Trophoblast cell (in vitro differentiated cells and primary cell): ENCODE measurements at regions not wholly inside any gene's neighbourhood (a gene's known extent, or its start where the extent isn't known, plus 50 kb on each side); places are given as distances from the start of the nearest gene placed in this dataset.
A peak's percentile ranks its signal among the peaks of the same experiment; 100 is the strongest.
"Not testable (repeated sequence)": the region's sequence is repeated elsewhere in the genome, so short reads cannot be mapped to it uniquely, and the experiment has no call there.

Experiments
- DNase-seq, 2 donors: peaks; one replicate each; pipeline ENCODE4 v3.0.0-alpha.2; 2016
- H2AFZ ChIP-seq: 2 replicates; pipeline ENCODE4 v1.6.1; 2013; ENCODE audit warnings: low read length, moderate library complexity, mild to moderate bottlenecking; ENCODE audit not compliant: insufficient read depth, poor library complexity
- H2AK5ac ChIP-seq: 2 replicates; pipeline ENCODE4 v1.6.1; 2013; ENCODE audit warnings: mild to moderate bottlenecking, low read length
- H2BK120ac ChIP-seq: 2 replicates; pipeline ENCODE4 v1.6.1; 2013; ENCODE audit warnings: low read length, mild to moderate bottlenecking, moderate library complexity; ENCODE audit not compliant: insufficient read depth, poor library complexity
- H2BK12ac ChIP-seq: 2 replicates; pipeline ENCODE4 v1.6.1; 2013; ENCODE audit warnings: mild to moderate bottlenecking, low read length, moderate library complexity
- H2BK5ac ChIP-seq: 2 replicates; pipeline ENCODE4 v1.6.1; 2013; ENCODE audit warnings: low read length, low read depth, moderate library complexity, mild to moderate bottlenecking; ENCODE audit not compliant: poor library complexity
- H3K14ac ChIP-seq: 2 replicates; pipeline ENCODE4 v1.6.1; 2013; ENCODE audit warnings: mild to moderate bottlenecking, low read length
- H3K18ac ChIP-seq: 2 replicates; pipeline ENCODE4 v1.6.1; 2013; ENCODE audit warnings: mild to moderate bottlenecking, low read length
- H3K23ac ChIP-seq: 2 replicates; pipeline ENCODE4 v1.6.1; 2013; ENCODE audit warnings: low read length
- H3K27ac ChIP-seq: 2 replicates; pipeline ENCODE4 v1.5.1; 2013; ENCODE audit warnings: low read depth, mild to moderate bottlenecking, inconsistent platforms, low read length, moderate library complexity
- H3K27me3 ChIP-seq: 2 replicates; pipeline ENCODE4 v1.6.1; 2013; ENCODE audit warnings: inconsistent platforms, mild to moderate bottlenecking, low read length, moderate library complexity; ENCODE audit not compliant: insufficient read depth
- H3K36me3 ChIP-seq, 2 experiments: 1 replicate in 1 of 2; 2 replicates in 1 of 2; pipeline ENCODE4 v1.6.1; 2013; ENCODE audit warnings: low read length in 2 of 2, mild to moderate bottlenecking in 2 of 2, moderate library complexity in 1 of 2; ENCODE audit not compliant: insufficient read depth in 2 of 2, control insufficient read depth in 1 of 2
- H3K4ac ChIP-seq: 2 replicates; pipeline ENCODE4 v1.6.1; 2013; ENCODE audit warnings: low read depth, mild to moderate bottlenecking, low read length, moderate library complexity
- H3K4me1 ChIP-seq, 2 experiments: 1 replicate in 1 of 2; 2 replicates in 1 of 2; pipeline ENCODE4 v1.6.1; 2013; ENCODE audit warnings: low read length in 2 of 2, mild to moderate bottlenecking in 2 of 2, moderate library complexity in 1 of 2; ENCODE audit not compliant: insufficient read depth in 2 of 2, control insufficient read depth in 1 of 2
- H3K4me2 ChIP-seq: 2 replicates; pipeline ENCODE4 v1.6.1; 2013; ENCODE audit warnings: inconsistent platforms, mild to moderate bottlenecking, low read length, moderate library complexity
- H3K4me3 ChIP-seq: 2 replicates; pipeline ENCODE4 v1.5.1; 2013; ENCODE audit warnings: mild to moderate bottlenecking, low read depth, low read length, inconsistent platforms
- H3K79me1 ChIP-seq: one replicate; pipeline ENCODE4 v1.6.1; 2013; ENCODE audit warnings: low read length
- H3K79me2 ChIP-seq: 2 replicates; pipeline ENCODE4 v1.6.1; 2013; ENCODE audit warnings: low read length, mild to moderate bottlenecking; ENCODE audit not compliant: control insufficient read depth, insufficient read depth, poor library complexity
- H3K9ac ChIP-seq: 2 replicates; pipeline ENCODE4 v1.6.1; 2013; ENCODE audit warnings: mild to moderate bottlenecking, low read length
- H3K9me3 ChIP-seq: 2 replicates; pipeline ENCODE4 v1.6.1; 2013; ENCODE audit warnings: low read depth, mild to moderate bottlenecking, control low read depth, inconsistent platforms, low read length; ENCODE audit not compliant: insufficient read depth
- H4K12ac ChIP-seq: 2 replicates; pipeline ENCODE4 v1.6.1; 2013; ENCODE audit warnings: low read depth, mild to moderate bottlenecking, low read length, moderate library complexity
- H4K8ac ChIP-seq: 2 replicates; pipeline ENCODE4 v1.6.1; 2013; ENCODE audit warnings: low read depth, mild to moderate bottlenecking, low read length, moderate library complexity
- H4K91ac ChIP-seq: one replicate; pipeline ENCODE4 v1.6.1; 2013; ENCODE audit warnings: low read depth, mild to moderate bottlenecking, low read length, moderate library complexity
- WGBS: extraction: QIAGEN DNeasy Blood & Tissue Kit; methylation state at CpG from one replicate; pipeline ENCODE4 v1.1.7; 2013; ENCODE audit warnings: missing lambda C conversion rate; ENCODE audit not compliant: insufficient read length, insufficient coverage; ENCODE audit errors: extremely low coverage; 5-methylcytosine and 5-hydroxymethylcytosine counted together

DNA sequence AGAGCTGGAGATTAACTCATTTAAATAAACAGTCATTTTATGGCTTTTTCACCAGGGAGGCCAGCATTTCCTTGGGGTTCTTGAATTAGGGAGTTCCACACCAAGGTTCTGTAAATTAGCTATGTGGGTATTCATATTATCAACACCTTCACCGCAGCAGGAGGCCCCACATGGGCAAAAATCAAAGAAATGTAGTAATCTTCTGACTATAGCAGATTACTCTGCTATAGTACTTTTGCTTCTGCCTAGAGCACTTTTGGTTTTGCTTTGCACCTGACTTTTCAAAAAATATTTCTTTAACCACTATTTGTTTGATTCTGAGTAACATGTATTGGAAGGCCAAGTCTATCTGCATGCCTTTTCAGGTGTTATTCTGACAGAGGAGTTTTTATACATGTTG lies 108.6 kb upstream of the POMZP3 start:
- WGBS = no CpG with 5 or more reads among the region's 1 CpG

GRCh38 chr7:76728571-76728974 lies 101.5 kb upstream of the POMZP3 start:
- not testable (repeated sequence) for H3K4me3 ChIP-seq, H3K4me1 ChIP-seq, H3K79me2 ChIP-seq

More for the DNA sequence above, 108.6 kb upstream of the POMZP3 start:
- not testable (repeated sequence) for H3K4me3 ChIP-seq, H2BK12ac ChIP-seq, H4K91ac ChIP-seq, H2AK5ac ChIP-seq, H3K79me1 ChIP-seq, H3K4ac ChIP-seq, H3K4me1 ChIP-seq, H2BK5ac ChIP-seq, H3K9ac ChIP-seq, H4K12ac ChIP-seq, H3K27me3 ChIP-seq, H3K79me2 ChIP-seq, DNase-seq, H3K4me2 ChIP-seq, H2BK120ac ChIP-seq, H3K36me3 ChIP-seq, H4K8ac ChIP-seq, H3K14ac ChIP-seq, H3K23ac ChIP-seq, H2AFZ ChIP-seq, H3K27ac ChIP-seq, H3K18ac ChIP-seq, H3K9me3 ChIP-seq

DNA sequence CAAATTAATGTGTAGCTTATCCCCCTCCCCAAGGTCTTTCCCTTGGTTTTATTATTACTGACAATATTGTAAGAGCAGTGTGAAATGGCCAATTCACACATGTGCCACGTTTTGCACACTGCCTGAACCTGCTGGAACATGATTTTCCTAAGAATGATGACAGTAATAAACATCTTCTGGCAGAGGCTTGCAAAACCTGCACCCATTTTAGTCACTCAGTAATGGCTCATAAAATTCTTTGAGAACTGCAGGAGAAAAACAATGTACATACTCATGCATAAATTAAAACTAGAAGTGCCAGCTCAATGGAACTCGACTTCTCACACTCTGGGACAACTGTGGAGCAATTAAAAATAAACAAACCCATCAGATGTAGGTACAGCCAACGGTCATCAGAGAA lies 96.8 kb upstream of the POMZP3 start:
- H3K4ac ChIP-seq, H3K27ac ChIP-seq, H3K9ac ChIP-seq, H3K4me3 ChIP-seq, H4K12ac ChIP-seq, H3K23ac ChIP-seq, H3K79me2 ChIP-seq, H3K36me3 ChIP-seq, H3K14ac ChIP-seq, H2AFZ ChIP-seq, H2BK120ac ChIP-seq, H2BK5ac ChIP-seq, H3K4me1 ChIP-seq, H4K91ac ChIP-seq, H3K27me3 ChIP-seq, H3K4me2 ChIP-seq, H3K9me3 ChIP-seq, H3K79me1 ChIP-seq, DNase-seq, H4K8ac ChIP-seq, H2BK12ac ChIP-seq, H2AK5ac ChIP-seq, H3K18ac ChIP-seq: not testable (repeated sequence)
- no CpG with 5 or more reads among the region's 3 CpGs for WGBS

More at GRCh38 chr7:76728571-76728974, 101.5 kb upstream of the POMZP3 start:
- Histone ChIP-seq H4K91ac (peak overlapping the region; percentile 11), H2BK120ac (peak overlapping the region; percentile 13)
- not testable (repeated sequence) for DNase-seq, H2AFZ ChIP-seq, H3K79me1 ChIP-seq, H3K4ac ChIP-seq, H3K9me3 ChIP-seq, H3K9ac ChIP-seq, H3K27me3 ChIP-seq, H3K23ac ChIP-seq, H2BK12ac ChIP-seq, H3K27ac ChIP-seq, H3K18ac ChIP-seq, H2BK5ac ChIP-seq, H3K4me2 ChIP-seq, H3K14ac ChIP-seq, H4K8ac ChIP-seq, H4K12ac ChIP-seq, H3K36me3 ChIP-seq, H2AK5ac ChIP-seq
- no CpG with 5 or more reads among the region's 23 CpGs for WGBS

- WGBS = no CpG with 5 or more reads among the region's 4 CpGs
- H3K9me3 ChIP-seq, H3K18ac ChIP-seq, H3K79me2 ChIP-seq, H4K91ac ChIP-seq, H2BK5ac ChIP-seq, H2BK12ac ChIP-seq, H3K9ac ChIP-seq, H3K27me3 ChIP-seq, H2AFZ ChIP-seq, H3K36me3 ChIP-seq, H3K27ac ChIP-seq, DNase-seq, H4K12ac ChIP-seq, H3K4me2 ChIP-seq, H3K4me3 ChIP-seq, H3K79me1 ChIP-seq, H3K4me1 ChIP-seq, H2AK5ac ChIP-seq, H3K23ac ChIP-seq, H4K8ac ChIP-seq, H2BK120ac ChIP-seq, H3K4ac ChIP-seq, H3K14ac ChIP-seq: not testable (repeated sequence)
These were observed 89.5 kb upstream of the POMZP3 start for GRCh38 chr7:76716551-76716950.
